BLaER1 (cell line): ENCODE measurements at regions not wholly inside any gene's neighbourhood (a gene's known extent, or its start where the extent isn't known, plus 50 kb on each side); places are given as distances from the start of the nearest gene placed in this dataset.

Experiments used
- H3K27ac ChIP-seq: shearing (Covaris generic); formaldehyde crosslinking; 2 replicates; pipeline ENCODE4 v1.8.1; 2022
- H3K27me3 ChIP-seq: shearing (Covaris generic); formaldehyde crosslinking; 2 replicates; pipeline ENCODE4 v1.8.1; 2022
- H3K36me3 ChIP-seq: shearing (Covaris generic); formaldehyde crosslinking; 2 replicates; pipeline ENCODE4 v1.8.1; 2022
- H3K4me1 ChIP-seq: shearing (Covaris generic); formaldehyde crosslinking; 2 replicates; pipeline ENCODE4 v1.8.1; 2022
- H3K4me2 ChIP-seq: shearing (Covaris generic); formaldehyde crosslinking; 2 replicates; pipeline ENCODE4 v1.8.1; 2022
- H3K4me3 ChIP-seq: shearing (Covaris generic); formaldehyde crosslinking; 2 replicates; pipeline ENCODE4 v1.8.1; 2022
- H3K9ac ChIP-seq: shearing (Covaris generic); formaldehyde crosslinking; 2 replicates; pipeline ENCODE4 v1.8.1; 2022
- H3K9me3 ChIP-seq: shearing (Covaris generic); formaldehyde crosslinking; 2 replicates; pipeline ENCODE4 v1.8.1; 2022
- H4K20me1 ChIP-seq: shearing (Covaris generic); formaldehyde crosslinking; 2 replicates; pipeline ENCODE4 v1.8.1; 2022
- Cebpa-rat ChIP-seq: shearing (Covaris generic); IDR thresholded peaks from 2 replicates; pipeline ENCODE4 v1.8.1; 2022

GRCh38 chr2:194003911-194004310 is 1653.1 kb upstream of the SLC39A10 start:
- Histone ChIP-seq H4K20me1 (no peaks in the 10 kb centered on the region), H3K4me1 (no peaks in the 10 kb centered on the region), H3K27ac (no peak overlapping the region), H3K9ac (no peak overlapping the region), H3K9me3 (peaks cover 4% of the 10 kb centered on the region; the same call in 1 of the 2 replicates), H3K4me2 (no peak overlapping the region), H3K27me3 (no peaks in the 10 kb centered on the region), H3K4me3 (no peak overlapping the region), H3K36me3 (no peaks in the 10 kb centered on the region)
- TF ChIP-seq Cebpa-rat, result no peak

- Histone ChIP-seq H3K9me3 (no peaks in the 10 kb centered on the region), H3K27me3 (no peaks in the 10 kb centered on the region), H4K20me1 (no peaks in the 10 kb centered on the region), H3K36me3 (no peaks in the 10 kb centered on the region), H3K9ac (no peak overlapping the region), H3K27ac (no peak overlapping the region), H3K4me2 (no peak overlapping the region), H3K4me1 (no peaks in the 10 kb centered on the region), H3K4me3 (no peak overlapping the region)
- TF ChIP-seq Cebpa-rat, result no peak
These were observed 1654.2 kb upstream of the SLC39A10 start for GRCh38 chr2:194002699-194003368.

- TF ChIP-seq Cebpa-rat, result no peak
- Histone ChIP-seq H3K4me1 (no peaks in the 10 kb centered on the region), H3K9ac (no peak overlapping the region), H3K27ac (no peak overlapping the region), H3K27me3 (no peaks in the 10 kb centered on the region), H3K9me3 (no peaks in the 10 kb centered on the region), H3K4me2 (no peak overlapping the region), H3K4me3 (no peak overlapping the region), H3K36me3 (no peaks in the 10 kb centered on the region), H4K20me1 (no peaks in the 10 kb centered on the region)
These were observed 1666.2 kb upstream of the SLC39A10 start for GRCh38 chr2:193990868-193991267.

- no peak overlapping the region for H3K27ac ChIP-seq
- no peak overlapping the region for H3K4me3 ChIP-seq
- H3K9ac ChIP-seq, result no peak overlapping the region
- TF ChIP-seq Cebpa-rat, result no peak
- H4K20me1 ChIP-seq, result no peaks in the 10 kb centered on the region
- H3K4me2 ChIP-seq, result no peak overlapping the region
- no peaks in the 10 kb centered on the region for H3K4me1 ChIP-seq
- no peaks in the 10 kb centered on the region for H3K9me3 ChIP-seq
- no peaks in the 10 kb centered on the region for H3K36me3 ChIP-seq
- H3K27me3 ChIP-seq, result no peaks in the 10 kb centered on the region
These were observed 1667.4 kb upstream of the SLC39A10 start for GRCh38 chr2:193989645-193990044.

- no peak for TF ChIP-seq Cebpa-rat
- H3K4me2 ChIP-seq, result no peak overlapping the region
- H3K9me3 ChIP-seq, result no peaks in the 10 kb centered on the region
- H3K9ac ChIP-seq, result no peak overlapping the region
- no peaks in the 10 kb centered on the region for H3K36me3 ChIP-seq
- no peaks in the 10 kb centered on the region for H3K27me3 ChIP-seq
- H3K27ac ChIP-seq, result no peak overlapping the region
- H4K20me1 ChIP-seq, result no peaks in the 10 kb centered on the region
- no peaks in the 10 kb centered on the region for H3K4me1 ChIP-seq
- H3K4me3 ChIP-seq, result no peak overlapping the region
These were observed 1668.2 kb upstream of the SLC39A10 start for GRCh38 chr2:193988784-193989183.

GRCh38 chr2:193985272-193985671 is 1671.8 kb upstream of the SLC39A10 start:
- Histone ChIP-seq H3K36me3 (no peaks in the 10 kb centered on the region), H3K9me3 (no peaks in the 10 kb centered on the region), H4K20me1 (no peaks in the 10 kb centered on the region), H3K27me3 (no peaks in the 10 kb centered on the region), H3K9ac (no peak overlapping the region), H3K4me1 (no peaks in the 10 kb centered on the region), H3K27ac (no peak overlapping the region), H3K4me3 (no peak overlapping the region), H3K4me2 (no peak overlapping the region)
- no peak for TF ChIP-seq Cebpa-rat

GRCh38 chr2:193980599-193980998 is 1676.4 kb upstream of the SLC39A10 start:
- H3K9me3 ChIP-seq, result peaks cover 4% of the 10 kb centered on the region; the same call in 1 of the 2 replicates
- TF ChIP-seq Cebpa-rat, result no peak
- no peak overlapping the region for H3K4me3 ChIP-seq
- no peaks in the 10 kb centered on the region for H3K27me3 ChIP-seq
- no peaks in the 10 kb centered on the region for H3K4me1 ChIP-seq
- no peak overlapping the region for H3K4me2 ChIP-seq
- H3K9ac ChIP-seq, result no peak overlapping the region
- H3K36me3 ChIP-seq, result no peaks in the 10 kb centered on the region
- H3K27ac ChIP-seq, result no peak overlapping the region
- no peaks in the 10 kb centered on the region for H4K20me1 ChIP-seq

GRCh38 chr2:193973781-193974180 is 1683.2 kb upstream of the SLC39A10 start:
- Histone ChIP-seq H3K27ac (no peak overlapping the region), H4K20me1 (no peaks in the 10 kb centered on the region), H3K4me2 (no peak overlapping the region)

GRCh38 chr2:193966590-193966989 is 1690.4 kb upstream of the SLC39A10 start:
- Histone ChIP-seq H3K9me3 (no peaks in the 10 kb centered on the region), H3K4me1 (no peaks in the 10 kb centered on the region), H3K4me2 (no peak overlapping the region), H3K4me3 (no peak overlapping the region), H3K27me3 (no peaks in the 10 kb centered on the region), H3K36me3 (no peaks in the 10 kb centered on the region), H4K20me1 (no peaks in the 10 kb centered on the region), H3K9ac (no peak overlapping the region), H3K27ac (no peak overlapping the region)
- no peak for TF ChIP-seq Cebpa-rat

More at GRCh38 chr2:193973781-193974180, 1683.2 kb upstream of the SLC39A10 start:
- Histone ChIP-seq H3K4me1 (no peaks in the 10 kb centered on the region), H3K36me3 (no peaks in the 10 kb centered on the region), H3K4me3 (no peak overlapping the region), H3K9ac (no peak overlapping the region), H3K27me3 (no peaks in the 10 kb centered on the region), H3K9me3 (peaks cover 4% of the 10 kb centered on the region; the same call in 1 of the 2 replicates)
- TF ChIP-seq Cebpa-rat, result no peak

- Histone ChIP-seq H3K9me3 (no peaks in the 10 kb centered on the region), H3K27me3 (no peaks in the 10 kb centered on the region), H3K27ac (no peak overlapping the region), H3K4me1 (no peaks in the 10 kb centered on the region), H4K20me1 (no peaks in the 10 kb centered on the region), H3K36me3 (no peaks in the 10 kb centered on the region), H3K4me2 (no peak overlapping the region), H3K9ac (no peak overlapping the region), H3K4me3 (no peak overlapping the region)
- TF ChIP-seq Cebpa-rat, result no peak
These were observed 1691.8 kb upstream of the SLC39A10 start for GRCh38 chr2:193965263-193965662.
